ENCODE measurements at regions not wholly inside any gene's neighbourhood (a gene's known extent, or its start where the extent isn't known, plus 50 kb on each side); places are given as distances from the start of the nearest gene placed in this dataset.

- H3K4me1 ChIP-seq: no peaks in the 10 kb centered on the region
- TF ChIP-seq CTCF (IDR thresholded peaks at IDR 0.05): no peak
- no peak overlapping the region for H3K4me2 ChIP-seq (ENCODE audit: low read length)
- H3K36me3 ChIP-seq (ENCODE audit: control insufficient read depth, insufficient read depth, low read length): no peaks in the 10 kb centered on the region
- no peak overlapping the region for H2AFZ ChIP-seq
- no peak overlapping the region for H3K4me3 ChIP-seq (ENCODE audit: low read depth, low read length)
- H3K27ac ChIP-seq: no peak overlapping the region
- H3K27me3 ChIP-seq (ENCODE audit: control insufficient read depth, insufficient read depth, low read length): no peaks in the 10 kb centered on the region
- H3K79me2 ChIP-seq: no peaks in the 10 kb centered on the region
- no peak overlapping the region for H3K9ac ChIP-seq
- no peaks in the 10 kb centered on the region for H3K9me3 ChIP-seq (ENCODE audit: control insufficient read depth, low read length)
Measured at GRCh38 chr13:73902847-73903246, 231.4 kb downstream of the KLF12 start.

- H3K36me3 ChIP-seq (ENCODE audit: control insufficient read depth, insufficient read depth, low read length): no peaks in the 10 kb centered on the region
- no peak overlapping the region for H3K4me2 ChIP-seq (ENCODE audit: low read length)
- no peaks in the 10 kb centered on the region for H3K79me2 ChIP-seq
- no peak overlapping the region for H3K27ac ChIP-seq
- H2AFZ ChIP-seq: no peak overlapping the region
- no peak for TF ChIP-seq CTCF (IDR thresholded peaks at IDR 0.05)
- no peaks in the 10 kb centered on the region for H3K4me1 ChIP-seq
- no peak overlapping the region for H3K4me3 ChIP-seq (ENCODE audit: low read depth, low read length)
- no peak overlapping the region for H3K9ac ChIP-seq
- H3K27me3 ChIP-seq (ENCODE audit: control insufficient read depth, insufficient read depth, low read length): no peaks in the 10 kb centered on the region
- no peaks in the 10 kb centered on the region for H3K9me3 ChIP-seq (ENCODE audit: control insufficient read depth, low read length)
Measured at GRCh38 chr13:73902296-73902695, 231.9 kb downstream of the KLF12 start.

DNA sequence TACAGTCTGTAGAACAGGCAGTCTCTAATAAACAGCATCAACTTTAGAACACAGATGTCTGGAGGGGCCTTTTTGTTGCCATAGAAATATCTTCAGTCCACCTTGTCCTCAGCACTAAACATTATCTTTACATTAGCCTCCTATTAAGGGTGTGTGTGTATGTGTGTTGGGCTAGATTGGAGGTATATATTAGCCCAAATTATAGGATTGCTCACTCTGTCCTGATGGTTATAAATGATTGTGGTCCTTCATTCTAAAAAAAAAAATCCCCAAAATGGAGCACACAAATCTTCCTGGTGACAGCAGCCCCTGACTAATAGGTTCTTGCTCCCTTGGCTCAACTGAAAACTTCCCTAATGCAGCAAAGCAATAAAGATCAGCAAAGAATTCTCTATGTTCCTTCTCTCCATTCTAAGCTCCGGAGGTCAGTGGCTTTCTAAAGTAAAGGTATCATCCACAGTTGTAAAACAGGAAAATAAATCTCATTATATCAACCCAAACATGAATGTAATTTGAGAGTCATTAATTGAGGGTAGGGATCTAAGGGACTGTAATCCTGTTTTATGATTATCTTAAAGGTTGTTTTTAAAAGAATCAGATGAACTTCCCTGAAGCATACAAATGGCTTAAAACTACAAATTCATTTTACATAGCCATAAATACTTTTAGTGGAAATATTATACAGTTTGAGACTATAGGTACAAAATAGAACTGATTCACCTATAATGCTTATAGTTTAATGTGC is 232.7 kb downstream of the KLF12 start:
- Histone ChIP-seq H3K9me3 (ENCODE audit: control insufficient read depth, low read length) (no peaks in the 10 kb centered on the region), H3K9ac (no peak overlapping the region), H3K79me2 (no peaks in the 10 kb centered on the region), H2AFZ (no peak overlapping the region), H3K4me2 (ENCODE audit: low read length) (no peak overlapping the region), H3K27ac (no peak overlapping the region), H3K36me3 (ENCODE audit: control insufficient read depth, insufficient read depth, low read length) (no peaks in the 10 kb centered on the region), H3K4me1 (no peaks in the 10 kb centered on the region), H3K27me3 (ENCODE audit: control insufficient read depth, insufficient read depth, low read length) (no peaks in the 10 kb centered on the region), H3K4me3 (ENCODE audit: low read depth, low read length) (no peak overlapping the region)
- TF ChIP-seq CTCF (IDR thresholded peaks at IDR 0.05): no peak

DNA sequence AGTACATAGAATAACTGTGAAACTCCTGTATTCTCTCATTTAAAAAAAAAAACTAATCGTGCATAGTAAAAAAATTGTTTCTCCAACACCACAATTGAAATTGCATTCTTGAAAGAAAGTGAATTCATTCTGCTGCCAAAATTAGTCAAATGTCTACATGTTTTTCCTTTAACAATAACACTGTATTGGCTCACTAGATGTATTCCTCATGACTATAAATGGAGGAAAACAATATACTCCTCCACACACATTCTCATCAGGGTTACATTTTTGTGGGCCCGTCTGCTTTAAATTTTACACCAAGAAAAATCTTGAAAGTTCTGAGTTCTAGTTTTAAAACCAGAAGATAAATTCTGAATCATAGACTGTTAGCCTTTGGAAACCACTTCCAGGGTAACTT is 233.6 kb downstream of the KLF12 start:
- Histone ChIP-seq H3K36me3 (ENCODE audit: control insufficient read depth, insufficient read depth, low read length) (no peaks in the 10 kb centered on the region), H3K9ac (no peak overlapping the region), H3K4me1 (no peaks in the 10 kb centered on the region), H3K9me3 (ENCODE audit: control insufficient read depth, low read length) (no peaks in the 10 kb centered on the region), H2AFZ (no peak overlapping the region), H3K4me3 (ENCODE audit: low read depth, low read length) (no peak overlapping the region), H3K27ac (no peak overlapping the region), H3K4me2 (ENCODE audit: low read length) (no peak overlapping the region), H3K79me2 (no peaks in the 10 kb centered on the region), H3K27me3 (ENCODE audit: control insufficient read depth, insufficient read depth, low read length) (no peaks in the 10 kb centered on the region)
- no peak for TF ChIP-seq CTCF (IDR thresholded peaks at IDR 0.05)

DNA sequence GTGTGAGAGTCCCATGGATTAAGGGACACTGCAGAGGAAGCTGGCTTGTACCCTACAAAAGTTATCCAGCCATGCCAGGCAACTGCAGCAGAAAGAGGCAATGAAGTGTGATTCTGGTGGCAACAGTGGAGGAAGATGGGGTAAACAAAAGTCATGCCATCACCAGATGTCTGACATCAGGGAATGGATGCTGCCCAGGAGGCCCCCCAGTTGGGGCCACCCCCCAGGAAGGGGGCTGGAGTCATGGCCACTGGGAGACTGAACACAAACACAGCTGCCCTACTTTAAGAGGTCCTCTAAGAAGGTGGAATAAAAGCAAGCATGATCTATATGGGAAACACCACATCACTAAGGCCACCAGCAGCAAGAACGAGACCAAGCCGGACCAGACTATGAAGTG is 235.3 kb downstream of the KLF12 start:
- Histone ChIP-seq H3K9ac (no peak overlapping the region), H3K9me3 (ENCODE audit: control insufficient read depth, low read length) (no peaks in the 10 kb centered on the region), H3K4me3 (ENCODE audit: low read depth, low read length) (no peak overlapping the region), H3K27me3 (ENCODE audit: control insufficient read depth, insufficient read depth, low read length) (no peaks in the 10 kb centered on the region), H3K4me1 (no peaks in the 10 kb centered on the region), H3K27ac (no peak overlapping the region), H3K4me2 (ENCODE audit: low read length) (no peak overlapping the region), H3K36me3 (ENCODE audit: control insufficient read depth, insufficient read depth, low read length) (no peaks in the 10 kb centered on the region), H2AFZ (no peak overlapping the region), H3K79me2 (no peaks in the 10 kb centered on the region)
- TF ChIP-seq CTCF (IDR thresholded peaks at IDR 0.05): no peak
